A549 (cell line): ENCODE measurements at regions not wholly inside any gene's neighbourhood (a gene's known extent, or its start where the extent isn't known, plus 50 kb on each side); places are given as distances from the start of the nearest gene placed in this dataset.

ENCODE experiments used
- CHD2 ChIP-seq: fragments of 150-350 bp; IDR thresholded peaks from 2 replicates; pipeline ENCODE4 v1.6.1; 2014; ENCODE audit warnings: low read length; ENCODE audit not compliant: partially characterized antibody
- EHMT2 ChIP-seq: fragments of 200-600 bp; sonication (generic); IDR thresholded peaks from 2 replicates; pipeline ENCODE4 v1.6.1; 2016; ENCODE audit warnings: antibody characterized with exemption, low read depth, mild to moderate bottlenecking, moderate library complexity
- POLR2A ChIP-seq: IDR thresholded peaks from 2 replicates; pipeline ENCODE4 v1.6.1; 2012; ENCODE audit warnings: mild to moderate bottlenecking, low read length
- SMC3 ChIP-seq: fragments of >200 bp; sonication (Bioruptor Twin); formaldehyde crosslinking; IDR thresholded peaks from 3 replicates; pipeline ENCODE4 v1.6.1; 2018; ENCODE audit warnings: inconsistent platforms

- TF ChIP-seq CHD2 (no peak), EHMT2 (no peak), SMC3 (no peak), POLR2A (no peak)
Observed at GRCh38 chr6:163705923-163706322, 291.4 kb downstream of the QKI start.
